ELR (cell line): ENCODE measurements at regions not wholly inside any gene's neighbourhood (a gene's known extent, or its start where the extent isn't known, plus 50 kb on each side); places are given as distances from the start of the nearest gene placed in this dataset.
"Not testable (repeated sequence)": the region's sequence is repeated elsewhere in the genome, so short reads cannot be mapped to it uniquely, and the experiment has no call there.

Experiments
- DNase-seq: peaks from one replicate; pipeline ENCODE4 v3.0.0-alpha.2; 2015; ENCODE audit warnings: low read depth

DNA sequence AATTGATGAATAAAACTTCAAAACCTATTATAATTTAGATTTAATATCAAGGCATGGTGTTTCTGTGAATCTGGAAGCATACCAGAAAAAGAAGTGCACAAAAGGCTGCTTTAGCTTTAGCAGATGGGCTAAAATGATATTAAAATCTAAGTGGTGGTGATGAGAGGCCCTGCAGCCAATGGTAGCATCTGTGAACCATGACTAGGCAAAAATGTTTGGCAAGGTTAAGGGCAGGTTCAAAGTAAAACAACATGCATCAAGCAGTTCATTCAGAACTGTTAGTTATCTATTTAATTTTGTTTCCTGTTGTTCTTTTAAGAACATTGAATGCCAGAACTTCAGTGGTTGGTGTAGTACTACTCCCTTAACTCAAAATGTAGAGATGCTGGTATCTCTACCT is 1736.9 kb upstream of the CELF4 start:
- DNase-seq, result no peak

GRCh38 chr18:39299152-39299551 is 1733.6 kb upstream of the CELF4 start:
- DNase-seq, result no peak

DNA sequence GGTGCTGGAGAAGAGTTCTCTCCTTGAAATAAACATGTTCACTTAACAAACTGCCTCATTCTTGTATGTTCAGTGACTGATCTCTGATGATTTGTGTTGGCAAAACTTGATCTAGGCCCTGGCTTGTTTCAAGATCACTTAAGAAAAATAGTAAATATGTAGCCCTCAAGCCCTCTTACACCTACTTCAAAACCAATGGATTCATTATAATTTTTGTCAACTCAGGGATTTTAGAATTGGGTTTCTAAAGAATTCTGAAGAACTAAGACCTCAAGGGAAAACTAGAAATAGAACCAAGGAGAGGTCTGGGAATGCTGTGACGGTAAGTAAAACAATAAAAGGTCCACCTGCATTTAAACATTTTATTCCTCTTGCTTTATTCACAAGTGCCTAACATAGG is 1731.6 kb upstream of the CELF4 start:
- DNase-seq, result no peak

- DNase-seq, result no peak
Measured at GRCh38 chr18:39296293-39296888, 1730.8 kb upstream of the CELF4 start.

GRCh38 chr18:39276764-39277163 is 1711.2 kb upstream of the CELF4 start:
- DNase-seq, result no peak

DNA sequence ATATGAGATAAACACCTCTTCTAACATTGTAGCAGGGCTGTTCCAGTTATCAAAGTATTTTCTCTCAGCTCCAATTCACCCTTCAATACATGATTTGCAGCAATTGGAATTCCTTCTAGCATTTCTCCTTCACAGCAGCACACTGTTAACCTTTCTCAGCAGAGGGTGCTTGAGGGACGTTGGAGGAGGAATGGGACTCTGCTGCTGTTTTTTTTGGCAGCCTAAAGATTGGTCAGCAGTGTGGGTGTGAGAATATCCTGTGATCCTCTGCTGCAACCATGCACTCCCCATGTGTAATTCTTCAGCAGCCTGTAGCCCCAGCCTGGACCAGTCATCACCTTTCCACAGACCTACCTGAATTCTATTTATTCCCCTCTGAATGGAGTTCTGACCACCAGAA is 1708.9 kb upstream of the CELF4 start:
- no peak for DNase-seq

DNA sequence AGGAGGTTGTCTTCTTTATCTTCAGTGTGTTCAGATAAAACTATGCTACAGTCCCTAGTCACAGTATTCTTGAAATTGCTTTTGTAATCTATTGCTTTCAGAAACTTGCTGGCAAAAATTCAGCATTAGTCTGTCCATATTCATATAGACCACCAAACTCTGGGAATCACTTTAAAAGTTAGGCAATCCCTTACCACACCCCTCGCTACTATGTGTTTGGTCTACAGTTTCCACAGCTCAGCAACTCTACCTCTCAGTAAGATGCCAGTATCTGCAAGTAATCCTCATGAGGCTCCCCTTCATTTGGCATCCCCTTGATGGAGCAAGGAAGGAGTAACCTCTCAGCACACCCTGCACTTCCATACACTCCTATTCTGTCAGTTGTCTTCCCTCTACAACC is 1706.6 kb upstream of the CELF4 start:
- DNase-seq, result no peak

DNA sequence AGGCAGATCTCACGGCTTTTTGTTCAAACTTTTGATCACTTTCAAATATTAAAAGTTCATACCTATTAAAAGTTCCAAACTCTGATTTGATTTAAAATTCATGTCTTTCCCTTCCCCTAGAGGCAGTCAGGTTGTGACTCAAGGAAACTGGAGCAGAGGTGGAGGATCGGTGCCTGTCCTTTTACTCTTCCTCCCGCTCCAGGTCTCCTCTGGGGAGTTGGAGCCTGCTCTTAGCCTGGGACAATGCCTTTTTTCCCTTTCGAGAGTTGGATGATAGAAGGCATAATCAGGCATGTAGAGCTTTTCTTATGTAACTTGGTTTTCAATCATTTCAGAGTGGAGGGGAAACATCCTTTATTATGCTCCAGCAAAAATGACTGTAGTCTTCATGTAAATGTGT is 1706.1 kb upstream of the CELF4 start:
- DNase-seq, result no peak

- DNase-seq, result no peak
Measured at GRCh38 chr18:39260565-39260964, 1695.0 kb upstream of the CELF4 start.

- DNase-seq, result no peak
Measured at GRCh38 chr18:39259736-39260135, 1694.1 kb upstream of the CELF4 start.

DNA sequence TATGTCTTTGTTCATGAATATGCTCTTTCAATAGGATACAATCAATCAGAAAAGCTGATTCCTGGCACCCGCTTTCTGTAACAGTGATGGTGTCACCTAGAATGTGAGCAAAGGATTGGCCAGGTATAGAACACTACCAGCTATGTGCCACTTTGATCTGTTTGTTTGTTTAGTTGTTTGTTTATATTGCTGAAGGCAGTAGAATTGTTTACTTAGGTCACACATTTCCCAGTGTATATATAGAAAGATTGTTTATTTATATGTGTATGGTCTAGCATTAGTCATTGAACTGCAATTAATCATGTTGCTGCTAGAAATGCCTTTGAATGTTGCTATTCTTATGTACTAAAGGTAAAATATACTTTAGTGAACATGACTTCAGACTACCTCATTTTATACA is 1678.6 kb upstream of the CELF4 start:
- DNase-seq, result no peak

DNA sequence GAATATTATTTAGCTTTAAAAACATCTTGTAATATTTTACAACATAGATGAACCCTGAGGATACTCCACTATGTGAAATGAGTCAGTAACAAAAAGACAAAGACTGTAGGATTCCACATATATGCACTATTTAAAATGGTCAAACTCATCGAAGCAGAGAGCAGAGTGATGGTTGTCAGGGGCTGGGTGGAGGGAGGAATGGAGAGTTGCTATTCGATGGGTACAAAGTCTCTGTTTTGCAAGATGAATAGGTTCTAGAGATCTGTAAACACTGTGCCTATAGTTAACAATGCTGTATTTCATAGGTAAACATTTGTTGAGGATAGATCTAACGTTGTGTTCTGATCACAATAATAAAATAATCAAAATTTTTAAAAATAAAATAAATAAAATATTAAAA is 1675.9 kb upstream of the CELF4 start:
- DNase-seq, result no peak

- DNase-seq, result no peak
Measured at GRCh38 chr18:39238981-39239660, 1673.5 kb upstream of the CELF4 start.

- no peak for DNase-seq
Measured at GRCh38 chr18:39235118-39235719, 1669.6 kb upstream of the CELF4 start.

- DNase-seq, result no peak
Measured at GRCh38 chr18:39232937-39233336, 1667.3 kb upstream of the CELF4 start.

GRCh38 chr18:39232490-39232889 is 1666.9 kb upstream of the CELF4 start:
- DNase-seq, result no peak

DNA sequence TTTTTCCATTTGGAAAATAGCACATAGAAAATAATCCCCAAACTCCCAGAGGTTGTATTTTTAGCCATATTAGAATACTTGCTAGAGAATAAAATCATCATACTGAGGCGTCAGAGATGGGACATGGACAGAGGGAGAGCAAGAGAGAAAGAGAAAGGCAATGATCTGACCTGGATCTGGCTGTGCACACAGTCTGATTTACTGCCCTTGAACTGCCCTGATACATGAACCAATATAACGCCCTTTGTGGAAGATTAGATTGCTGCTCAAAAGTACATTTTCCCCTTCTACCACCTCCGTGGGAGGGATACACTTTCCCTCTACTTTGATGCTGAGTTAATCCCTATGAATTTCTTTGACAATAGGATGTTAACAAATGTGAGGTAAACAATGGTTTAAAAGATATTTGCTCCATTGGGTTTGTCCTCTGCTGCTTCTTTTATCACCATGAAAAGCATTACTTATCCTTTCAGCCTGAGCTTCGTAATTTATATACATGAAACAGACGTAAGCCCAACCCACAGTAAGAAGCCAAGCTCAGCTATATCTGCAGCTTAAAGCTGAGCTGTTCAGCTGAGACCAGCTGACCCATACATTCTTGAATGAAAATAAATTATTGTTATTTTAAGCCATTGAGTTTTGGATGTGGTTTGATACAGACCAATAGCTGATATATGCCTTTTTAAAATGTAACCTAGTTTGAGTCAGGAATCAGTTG is 1664.6 kb upstream of the CELF4 start:
- DNase-seq, result no peak

GRCh38 chr18:39227769-39228168 is 1662.2 kb upstream of the CELF4 start:
- not testable (repeated sequence) for DNase-seq

GRCh38 chr18:39225373-39225772 is 1659.8 kb upstream of the CELF4 start:
- DNase-seq, result no peak

- DNase-seq, result no peak
Measured at GRCh38 chr18:39223283-39223682, 1657.7 kb upstream of the CELF4 start.

GRCh38 chr18:39215920-39216319 is 1650.3 kb upstream of the CELF4 start:
- DNase-seq, result no peak

DNA sequence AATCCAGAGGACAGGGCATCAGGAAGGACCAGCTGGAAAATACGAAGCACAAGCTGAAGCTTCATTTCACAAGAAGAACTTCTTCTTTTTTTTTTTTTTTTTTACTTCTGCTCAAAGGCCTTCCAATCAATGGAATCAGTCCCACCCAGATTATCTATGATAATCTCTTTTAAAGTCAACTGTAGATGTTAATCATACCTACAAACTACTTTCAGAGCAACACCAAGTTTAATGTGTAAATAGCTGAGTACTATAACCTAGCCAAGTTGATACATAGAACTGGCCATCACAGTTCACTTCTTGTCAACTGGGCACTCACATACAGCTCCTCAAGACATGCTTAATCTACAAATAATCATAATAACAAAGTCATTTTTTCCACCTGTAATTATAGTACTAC is 1645.9 kb upstream of the CELF4 start:
- no peak for DNase-seq

- DNase-seq, result no peak
Measured at GRCh38 chr18:39209173-39209572, 1643.6 kb upstream of the CELF4 start.
